T47D (cell line): ENCODE measurements at regions not wholly inside any gene's neighbourhood (a gene's known extent, or its start where the extent isn't known, plus 50 kb on each side); places are given as distances from the start of the nearest gene placed in this dataset.

Source experiments
- DNase-seq, 2 experiments: peaks; one replicate each; pipeline versions ENCODE4 v3.0.0 to v3.0.0-alpha.2; 2011 to 2012; ENCODE audit warnings: low read depth in 1 of 2, low spot score in 1 of 2
- JUND ChIP-seq: IDR thresholded peaks from 2 replicates; pipeline ENCODE4 v1.6.1; 2012; ENCODE audit warnings: low read depth
- in situ Hi-C: cut with HindIII; loops from 2 replicates; pipeline ENCODE4 v1.10.0; 2016; ENCODE audit warnings: low sequenced_read_pairs, low pct_unique_long_range_greater_than_20kb

DNA sequence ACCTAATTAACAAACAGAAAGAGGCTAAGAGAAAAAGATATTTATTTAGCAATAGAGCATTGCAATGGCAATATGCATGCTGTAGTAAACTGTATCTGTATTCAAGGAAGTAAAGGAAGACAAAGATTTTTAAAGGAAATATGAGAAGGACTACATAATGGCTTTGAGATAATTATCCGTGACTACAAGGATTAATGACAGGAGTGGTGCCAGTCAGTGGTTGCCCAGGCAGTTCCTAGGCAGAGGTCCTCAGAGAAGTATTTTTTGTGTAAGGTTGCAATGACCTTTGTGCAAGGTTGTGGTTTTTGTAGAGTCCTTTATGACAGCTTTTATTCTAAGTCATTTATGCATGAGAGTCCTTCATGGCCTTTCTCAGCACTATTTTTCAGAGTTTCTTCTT, 711.1 kb upstream of the CHRM3 start:
- DNase-seq = no peak
- TF ChIP-seq JUND = no peak
- in situ Hi-C loops = no loop called here

DNA sequence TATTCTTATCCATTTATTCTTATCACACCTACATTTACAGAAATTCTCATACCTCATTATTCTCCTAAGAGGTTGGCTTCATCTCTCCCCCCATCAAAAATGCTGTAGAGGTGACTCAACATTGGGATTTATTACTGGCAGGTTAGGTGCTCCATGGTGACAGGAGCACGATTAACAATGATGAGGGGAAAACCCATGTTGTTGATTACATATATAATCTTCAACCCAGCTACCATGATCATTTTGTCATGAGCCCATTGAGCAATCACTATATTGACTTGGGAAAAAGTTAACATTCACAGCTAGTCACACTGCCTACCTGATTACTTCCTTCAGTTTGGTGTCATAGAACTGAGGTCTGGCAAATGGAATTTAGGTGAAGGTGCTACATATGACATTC, 712.1 kb upstream of the CHRM3 start:
- no peak for DNase-seq
- in situ Hi-C loops = no loop called here

DNA sequence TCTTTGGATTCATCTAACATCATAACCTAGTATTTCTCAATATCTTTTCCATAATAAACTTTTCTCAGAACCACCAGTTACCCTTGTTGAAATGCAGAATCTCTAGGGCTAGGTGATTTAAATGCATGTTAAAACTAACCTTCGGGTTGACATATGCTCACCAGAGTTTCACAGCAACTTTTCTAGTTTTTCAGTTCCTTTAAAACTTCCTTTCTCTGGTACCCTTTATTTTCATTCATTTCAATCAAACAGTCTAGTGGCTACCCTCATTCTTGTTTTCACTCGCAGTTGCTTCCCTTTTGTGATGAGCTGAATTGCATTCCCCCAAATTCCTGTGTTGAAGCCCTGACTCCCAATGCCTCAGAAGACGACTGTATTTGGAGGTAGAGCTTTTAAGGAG, 712.8 kb upstream of the CHRM3 start:
- in situ Hi-C loops = no loop called here
- DNase-seq = no peak
- TF ChIP-seq JUND = no peak

More for the DNA sequence above, 712.1 kb upstream of the CHRM3 start:
- no peak for TF ChIP-seq JUND

DNA sequence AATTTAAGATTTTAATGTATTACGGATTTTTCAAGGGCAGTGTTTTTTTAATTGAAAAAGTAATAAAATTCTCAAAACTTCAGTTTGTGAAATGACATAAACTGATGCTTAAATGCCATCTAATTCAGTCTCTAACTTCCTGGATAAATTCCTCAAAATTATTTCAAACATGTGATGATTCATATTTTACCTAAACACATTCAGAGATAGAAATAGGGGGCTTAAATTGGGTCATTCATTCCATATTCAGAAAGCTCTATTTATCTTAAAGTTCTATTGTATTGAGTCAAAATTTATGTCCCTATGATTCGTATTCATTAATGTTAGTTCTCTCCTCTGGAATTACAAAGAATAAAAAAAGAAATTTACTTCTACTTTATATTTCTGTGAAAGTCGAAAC, 713.6 kb upstream of the CHRM3 start:
- in situ Hi-C loops = no loop called here
- no peak for TF ChIP-seq JUND
- no peak for DNase-seq

DNA sequence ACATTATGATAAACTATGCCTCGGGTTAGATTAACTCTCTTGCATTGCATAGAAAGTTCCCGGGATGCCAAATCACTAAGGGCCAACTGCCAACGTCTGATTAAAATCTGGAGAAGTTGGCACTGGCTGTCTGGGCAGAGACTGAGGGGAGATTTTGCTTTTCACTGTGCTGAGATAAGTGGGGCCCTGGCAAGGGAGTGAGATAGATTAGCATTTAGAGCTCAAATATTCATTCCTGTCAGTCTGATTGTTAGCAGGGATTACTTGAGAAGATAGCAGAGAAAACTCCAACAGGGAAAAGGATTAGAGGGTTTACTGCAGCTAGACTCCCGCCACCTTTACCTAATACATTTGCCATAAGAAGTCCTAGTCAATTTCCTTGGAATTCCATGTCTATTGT, 714.1 kb upstream of the CHRM3 start:
- in situ Hi-C loops = no loop called here
- TF ChIP-seq JUND = no peak
- no peak for DNase-seq

DNA sequence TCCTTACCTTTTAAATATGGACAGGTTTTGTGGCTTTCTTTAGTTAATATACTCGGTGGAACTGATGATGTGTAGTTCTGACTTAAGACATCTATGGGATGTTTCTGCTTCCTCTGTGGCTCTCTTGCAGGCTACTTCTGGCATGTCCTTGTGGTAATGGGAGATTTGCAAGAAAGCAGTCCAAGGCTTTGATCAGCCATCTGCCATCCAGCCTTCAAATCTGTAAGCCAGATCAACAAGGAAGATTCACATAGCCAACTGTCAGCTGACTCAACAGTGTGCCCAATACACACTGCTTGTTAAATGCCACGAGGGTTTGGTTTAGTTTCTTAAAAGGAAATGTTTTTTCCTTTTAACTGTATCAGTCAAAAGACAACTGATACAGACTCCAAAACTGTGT, 722.2 kb upstream of the CHRM3 start:
- no peak for DNase-seq
- no peak for TF ChIP-seq JUND
- in situ Hi-C loops = no loop called here

DNA sequence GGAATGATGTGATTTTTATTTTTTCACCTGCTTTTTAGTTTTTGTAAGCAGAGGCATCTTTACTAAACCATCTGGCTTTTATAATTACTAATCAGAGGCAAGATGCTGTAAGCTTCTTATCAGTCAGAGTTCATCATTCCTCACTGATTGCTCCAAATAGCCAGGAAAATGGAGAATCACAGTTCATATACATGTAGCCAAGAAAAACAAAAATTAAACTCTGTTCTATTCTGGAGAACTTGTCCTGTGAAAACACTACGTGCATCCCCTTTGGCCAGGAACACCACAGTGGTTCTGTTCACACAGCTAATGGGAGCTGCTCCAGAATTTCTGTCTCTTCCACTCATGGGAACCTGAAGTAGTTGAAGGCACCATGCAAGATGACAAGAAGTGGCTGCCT, 725.5 kb upstream of the CHRM3 start:
- no peak for DNase-seq
- TF ChIP-seq JUND = no peak
- in situ Hi-C loops = no loop called here

DNA sequence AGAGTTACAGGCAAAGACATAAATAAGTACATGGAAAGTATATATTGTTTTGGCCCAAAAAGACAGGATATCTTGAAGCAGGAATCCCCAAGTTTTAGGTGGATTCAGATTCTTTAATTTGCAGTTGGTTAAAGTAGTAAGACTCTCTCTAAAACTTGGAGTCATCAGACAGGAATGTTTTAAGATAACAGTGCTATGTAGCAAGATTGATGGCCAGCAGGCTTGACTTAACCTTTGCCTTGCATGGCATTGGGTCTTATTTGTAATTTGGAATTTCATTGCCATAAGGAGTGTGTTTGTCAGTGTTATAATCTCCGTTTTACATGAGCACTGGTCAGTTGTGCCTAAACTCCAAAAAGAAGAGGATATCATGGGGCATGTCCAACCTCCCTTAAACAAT, 727.6 kb upstream of the CHRM3 start:
- in situ Hi-C loops = no loop called here
- DNase-seq = no peak
- TF ChIP-seq JUND = no peak

DNA sequence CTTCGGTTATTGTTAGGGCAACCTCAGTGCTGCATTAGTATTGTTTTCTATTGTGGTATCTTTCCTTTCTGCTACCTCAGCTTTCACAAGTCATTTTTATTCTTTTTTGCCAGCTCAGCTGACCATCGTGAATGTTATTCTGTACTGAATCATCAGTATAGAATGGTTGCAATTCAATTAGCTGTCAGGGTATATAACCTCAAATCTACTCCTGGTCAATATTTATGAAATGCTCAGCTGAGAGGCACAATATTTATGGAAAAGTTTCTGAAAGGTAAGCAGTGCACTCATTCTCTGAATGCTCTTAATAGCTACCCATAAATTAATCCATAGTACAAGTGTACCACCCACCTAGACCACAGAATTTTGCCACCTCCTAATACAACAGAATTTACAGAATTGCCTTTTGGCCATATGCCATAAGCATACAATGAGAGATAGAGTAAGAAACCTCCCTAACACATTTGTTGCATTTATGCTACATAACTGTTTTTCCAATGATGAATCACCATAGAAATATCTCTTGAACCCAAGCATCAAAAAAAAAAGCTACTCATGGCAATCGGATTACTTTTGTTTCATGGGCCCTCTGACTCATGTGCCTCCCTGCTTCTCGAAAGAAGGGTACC, 732.6 kb upstream of the CHRM3 start:
- DNase-seq = no peak
- in situ Hi-C loops = no loop called here
- TF ChIP-seq JUND = no peak

DNA sequence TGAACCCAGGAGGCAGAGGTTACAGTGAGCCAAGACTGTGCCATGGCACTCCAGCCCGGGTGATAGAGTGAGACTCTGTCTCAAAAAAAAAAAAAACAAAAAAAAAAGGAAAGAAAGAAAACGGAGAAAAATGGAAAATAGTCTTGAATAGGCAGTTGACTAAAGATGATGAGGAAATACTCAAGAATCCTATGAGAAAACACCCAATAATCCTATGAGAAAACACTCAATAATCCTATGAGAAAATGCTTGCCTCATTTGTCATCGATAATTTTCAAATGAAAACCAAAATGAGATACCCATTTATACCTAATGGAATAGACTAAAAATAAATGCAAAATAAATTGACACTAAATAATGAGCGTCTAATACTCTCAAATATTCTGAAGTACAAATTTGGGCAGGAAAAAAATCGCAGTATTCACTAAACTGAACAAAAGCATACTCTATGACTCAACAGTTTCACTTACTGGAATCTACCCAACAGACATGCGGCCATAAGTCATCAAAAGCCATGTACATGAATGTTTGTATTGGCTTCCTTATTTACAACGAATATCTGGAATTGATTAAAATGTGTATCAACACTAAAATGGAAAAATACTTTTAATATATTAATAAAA, 733.9 kb upstream of the CHRM3 start:
- in situ Hi-C loops = no loop called here

DNA sequence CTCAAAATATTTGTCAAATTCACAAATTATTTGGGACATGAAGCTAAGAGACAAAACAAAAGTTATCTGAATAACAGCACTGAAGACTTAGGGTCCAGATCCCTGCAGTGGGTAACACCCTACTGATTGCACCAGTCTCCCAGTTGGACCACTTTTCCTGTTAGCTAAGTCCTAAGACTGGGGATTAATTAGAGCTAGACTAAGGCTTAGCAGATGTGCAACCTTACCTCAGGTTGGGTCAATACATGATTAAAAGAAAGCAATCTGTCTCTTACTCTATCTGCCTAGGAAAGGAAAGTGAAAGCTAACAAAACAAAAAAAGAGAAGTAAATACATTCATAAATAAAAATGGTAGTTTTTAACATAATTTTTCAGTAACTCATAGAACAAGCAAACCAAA, 737.2 kb upstream of the CHRM3 start:
- in situ Hi-C loops = no loop called here
- no peak for DNase-seq
- TF ChIP-seq JUND = no peak

More for the DNA sequence above, 733.9 kb upstream of the CHRM3 start:
- no peak for TF ChIP-seq JUND
- no peak for DNase-seq

DNA sequence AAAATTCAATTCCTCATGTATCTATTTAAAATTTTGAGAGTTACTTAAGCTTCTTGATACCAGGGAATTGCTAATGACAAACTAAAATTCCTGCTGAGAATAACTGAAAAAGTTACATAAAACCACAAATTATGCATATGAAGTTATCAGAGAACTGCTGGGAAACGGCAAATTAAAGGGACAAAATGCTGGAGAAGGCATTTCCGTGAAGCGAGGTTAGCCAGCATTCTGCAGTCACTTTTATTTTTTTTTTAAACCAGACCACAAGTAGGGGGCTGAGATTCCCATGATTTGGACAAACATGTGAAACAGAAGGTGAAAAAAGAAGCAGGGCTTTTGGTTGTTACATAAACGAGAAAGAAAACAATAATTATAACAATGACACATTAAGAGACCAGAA, 737.6 kb upstream of the CHRM3 start:
- no peak for DNase-seq
- in situ Hi-C loops = no loop called here
- TF ChIP-seq JUND = no peak

DNA sequence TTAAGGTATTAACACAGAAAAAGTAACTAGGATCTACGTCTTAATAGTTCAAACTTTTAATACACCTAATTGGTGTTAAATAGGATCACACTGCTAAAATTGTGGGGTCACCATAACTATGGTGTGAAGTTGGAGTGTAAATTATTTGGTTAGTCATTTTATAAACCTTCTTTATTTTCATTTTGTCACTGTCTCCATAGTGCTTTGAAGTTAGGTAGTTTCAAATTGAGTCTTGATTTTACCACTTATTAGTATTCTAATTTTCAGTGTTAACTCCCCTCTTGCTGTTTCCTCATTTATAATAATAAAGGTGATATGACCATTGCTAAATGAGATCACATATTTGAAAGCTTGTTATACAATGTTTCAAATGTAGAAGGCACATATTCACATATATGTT, 738.1 kb upstream of the CHRM3 start:
- no peak for TF ChIP-seq JUND
- in situ Hi-C loops = no loop called here
- no peak for DNase-seq

DNA sequence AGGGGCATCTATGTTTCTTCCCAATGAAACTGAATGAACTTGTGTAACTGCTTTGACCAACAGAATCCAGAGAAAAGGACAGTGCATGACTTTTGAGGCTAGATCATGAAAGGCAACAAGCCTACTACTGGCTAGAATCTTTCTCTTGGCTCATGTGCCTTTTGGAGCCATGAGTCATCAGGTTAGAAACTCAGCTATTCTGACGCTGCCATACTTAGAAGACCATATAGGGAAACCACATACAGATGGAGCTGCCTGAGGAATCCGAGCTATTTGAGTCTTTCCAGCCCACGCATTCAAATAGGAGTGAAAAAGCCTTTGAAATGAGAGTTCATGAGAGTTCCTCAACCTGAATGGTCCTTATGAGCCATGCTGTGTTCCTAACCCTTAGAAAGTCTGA, 738.5 kb upstream of the CHRM3 start:
- DNase-seq = peak in 1 of 2 experiments; percentile 57
- in situ Hi-C loops = no loop called here
- TF ChIP-seq JUND = no peak
